ENCODE measurements at regions not wholly inside any gene's neighbourhood (a gene's known extent, or its start where the extent isn't known, plus 50 kb on each side); places are given as distances from the start of the nearest gene placed in this dataset.

GRCh38 chr6:21448485-21449109 is 145.0 kb upstream of the SOX4 start:
- TF ChIP-seq, protein P1, sequence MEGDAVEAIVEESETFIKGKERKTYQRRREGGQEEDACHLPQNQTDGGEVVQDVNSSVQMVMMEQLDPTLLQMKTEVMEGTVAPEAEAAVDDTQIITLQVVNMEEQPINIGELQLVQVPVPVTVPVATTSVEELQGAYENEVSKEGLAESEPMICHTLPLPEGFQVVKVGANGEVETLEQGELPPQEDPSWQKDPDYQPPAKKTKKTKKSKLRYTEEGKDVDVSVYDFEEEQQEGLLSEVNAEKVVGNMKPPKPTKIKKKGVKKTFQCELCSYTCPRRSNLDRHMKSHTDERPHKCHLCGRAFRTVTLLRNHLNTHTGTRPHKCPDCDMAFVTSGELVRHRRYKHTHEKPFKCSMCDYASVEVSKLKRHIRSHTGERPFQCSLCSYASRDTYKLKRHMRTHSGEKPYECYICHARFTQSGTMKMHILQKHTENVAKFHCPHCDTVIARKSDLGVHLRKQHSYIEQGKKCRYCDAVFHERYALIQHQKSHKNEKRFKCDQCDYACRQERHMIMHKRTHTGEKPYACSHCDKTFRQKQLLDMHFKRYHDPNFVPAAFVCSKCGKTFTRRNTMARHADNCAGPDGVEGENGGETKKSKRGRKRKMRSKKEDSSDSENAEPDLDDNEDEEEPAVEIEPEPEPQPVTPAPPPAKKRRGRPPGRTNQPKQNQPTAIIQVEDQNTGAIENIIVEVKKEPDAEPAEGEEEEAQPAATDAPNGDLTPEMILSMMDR (IDR thresholded peaks at IDR 0.05; ENCODE audit: low read length): no peak
- no peak for TF ChIP-seq EZH2 (IDR thresholded peaks at IDR 0.05; ENCODE audit: borderline replicate concordance, low read length)

Measured in OCI-LY1 (cell line).